ENCODE measurements at regions not wholly inside any gene's neighbourhood (a gene's known extent, or its start where the extent isn't known, plus 50 kb on each side); places are given as distances from the start of the nearest gene placed in this dataset.

- Histone ChIP-seq H3K4me3 (no peak overlapping the region), H3K36me3 (no peaks in the 10 kb centered on the region), H3K27ac (no peak overlapping the region), H3K27me3 (no peaks in the 10 kb centered on the region), H3K4me1 (no peaks in the 10 kb centered on the region), H3K9me3 (no peaks in the 10 kb centered on the region)
- TF ChIP-seq CTCF (IDR thresholded peaks at IDR 0.05) = no peak
- DNase-seq (ENCODE audit: low spot score) = no peak
These were observed 68.1 kb upstream of the UST start for GRCh38 chr6:148678682-148679081.

- no peaks in the 10 kb centered on the region for H3K27me3 ChIP-seq
- H3K9me3 ChIP-seq = no peaks in the 10 kb centered on the region
- DNase-seq (ENCODE audit: low spot score) = no peak
- no peaks in the 10 kb centered on the region for H3K4me1 ChIP-seq
- H3K27ac ChIP-seq = no peak overlapping the region
- H3K36me3 ChIP-seq = no peaks in the 10 kb centered on the region
- no peak for TF ChIP-seq CTCF (IDR thresholded peaks at IDR 0.05)
- H3K4me3 ChIP-seq = no peak overlapping the region
These were observed 65.2 kb upstream of the UST start for GRCh38 chr6:148681666-148682065.

- TF ChIP-seq CTCF (IDR thresholded peaks at IDR 0.05) = no peak
- H3K36me3 ChIP-seq = no peaks in the 10 kb centered on the region
- DNase-seq (ENCODE audit: low spot score) = no peak
- H3K27ac ChIP-seq = no peak overlapping the region
- H3K4me1 ChIP-seq = no peaks in the 10 kb centered on the region
- H3K4me3 ChIP-seq = no peak overlapping the region
- H3K27me3 ChIP-seq = no peaks in the 10 kb centered on the region
- no peaks in the 10 kb centered on the region for H3K9me3 ChIP-seq
These were observed 64.6 kb upstream of the UST start for GRCh38 chr6:148682252-148682651.

GRCh38 chr6:148682990-148683389 is 63.8 kb upstream of the UST start:
- H3K27me3 ChIP-seq = no peaks in the 10 kb centered on the region
- no peak overlapping the region for H3K4me3 ChIP-seq
- no peak for DNase-seq (ENCODE audit: low spot score)
- no peak for TF ChIP-seq CTCF (IDR thresholded peaks at IDR 0.05)
- no peak overlapping the region for H3K27ac ChIP-seq
- H3K36me3 ChIP-seq = no peaks in the 10 kb centered on the region
- H3K4me1 ChIP-seq = no peaks in the 10 kb centered on the region
- no peaks in the 10 kb centered on the region for H3K9me3 ChIP-seq

GRCh38 chr6:148689168-148689567 is 57.7 kb upstream of the UST start:
- Histone ChIP-seq H3K36me3 (no peaks in the 10 kb centered on the region), H3K4me3 (no peak overlapping the region), H3K9me3 (no peaks in the 10 kb centered on the region), H3K27ac (no peak overlapping the region), H3K4me1 (no peaks in the 10 kb centered on the region), H3K27me3 (no peaks in the 10 kb centered on the region)
- TF ChIP-seq CTCF (IDR thresholded peaks at IDR 0.05) = no peak
- DNase-seq (ENCODE audit: low spot score) = no peak

GRCh38 chr6:148693882-148694484 is 52.8 kb upstream of the UST start:
- Histone ChIP-seq H3K27me3 (no peaks in the 10 kb centered on the region), H3K27ac (no peak overlapping the region), H3K36me3 (no peaks in the 10 kb centered on the region), H3K4me1 (no peaks in the 10 kb centered on the region), H3K4me3 (no peak overlapping the region), H3K9me3 (no peaks in the 10 kb centered on the region)
- no peak for DNase-seq (ENCODE audit: low spot score)
- TF ChIP-seq CTCF (IDR thresholded peaks at IDR 0.05) = no peak
